Colonic mucosa (tissue), 4 donors: ENCODE measurements at regions not wholly inside any gene's neighbourhood (a gene's known extent, or its start where the extent isn't known, plus 50 kb on each side); places are given as distances from the start of the nearest gene placed in this dataset.
A peak's percentile ranks its signal among the peaks of the same experiment; 100 is the strongest.

Source experiments
- DNase-seq: peaks from one replicate; pipeline ENCODE4 v3.0.0-alpha.2; 2020
- H3K27ac ChIP-seq: fragments of 200-600 bp; one replicate; pipeline ENCODE4 v1.8.0; 2021
- H3K27me3 ChIP-seq: fragments of 200-600 bp; one replicate; pipeline ENCODE4 v1.8.0; 2021
- H3K36me3 ChIP-seq: fragments of 200-600 bp; one replicate; pipeline ENCODE4 v1.8.0; 2021
- H3K4me1 ChIP-seq: fragments of 200-600 bp; one replicate; pipeline ENCODE4 v1.8.0; 2021; ENCODE audit warnings: mild to moderate bottlenecking
- H3K4me3 ChIP-seq: fragments of 200-600 bp; one replicate; pipeline ENCODE4 v1.8.0; 2021
- H3K9ac ChIP-seq, 2 donors: one replicate each; pipeline ENCODE4 v1.7.0; 2013; ENCODE audit warnings: control low read depth in 2 of 2, low read depth in 2 of 2, low read length in 2 of 2
- H3K9me3 ChIP-seq: fragments of 200-600 bp; one replicate; pipeline ENCODE4 v1.8.0; 2021
- intact Hi-C: fragments of 100-400 bp; cut with DNase I; formaldehyde crosslinking; loops from one replicate; pipeline ENCODE4 v1.14.1; 2022
- TF ChIP-seq, protein P1 (sequence below): fragments of 200-600 bp; IDR thresholded peaks from one replicate; pipeline ENCODE4 v1.8.0; 2022; ENCODE audit warnings: antibody characterized with exemption, mild to moderate bottlenecking
- donor health status: healthy.
- donor health status: DM: no; HTN: no; CAD: no.
- donor health status: DM: no; HTN: no; CAD: no.

GRCh38 chr4:56181140-56181953, 205.9 kb downstream of the AASDH start:
- TF ChIP-seq, protein P1, sequence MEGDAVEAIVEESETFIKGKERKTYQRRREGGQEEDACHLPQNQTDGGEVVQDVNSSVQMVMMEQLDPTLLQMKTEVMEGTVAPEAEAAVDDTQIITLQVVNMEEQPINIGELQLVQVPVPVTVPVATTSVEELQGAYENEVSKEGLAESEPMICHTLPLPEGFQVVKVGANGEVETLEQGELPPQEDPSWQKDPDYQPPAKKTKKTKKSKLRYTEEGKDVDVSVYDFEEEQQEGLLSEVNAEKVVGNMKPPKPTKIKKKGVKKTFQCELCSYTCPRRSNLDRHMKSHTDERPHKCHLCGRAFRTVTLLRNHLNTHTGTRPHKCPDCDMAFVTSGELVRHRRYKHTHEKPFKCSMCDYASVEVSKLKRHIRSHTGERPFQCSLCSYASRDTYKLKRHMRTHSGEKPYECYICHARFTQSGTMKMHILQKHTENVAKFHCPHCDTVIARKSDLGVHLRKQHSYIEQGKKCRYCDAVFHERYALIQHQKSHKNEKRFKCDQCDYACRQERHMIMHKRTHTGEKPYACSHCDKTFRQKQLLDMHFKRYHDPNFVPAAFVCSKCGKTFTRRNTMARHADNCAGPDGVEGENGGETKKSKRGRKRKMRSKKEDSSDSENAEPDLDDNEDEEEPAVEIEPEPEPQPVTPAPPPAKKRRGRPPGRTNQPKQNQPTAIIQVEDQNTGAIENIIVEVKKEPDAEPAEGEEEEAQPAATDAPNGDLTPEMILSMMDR = no peak
- H3K36me3 ChIP-seq = no peaks in the 10 kb centered on the region
- H3K27me3 ChIP-seq = no peaks in the 10 kb centered on the region
- intact Hi-C loops = no loop called here
- H3K9me3 ChIP-seq = no peaks in the 10 kb centered on the region
- H3K4me3 ChIP-seq = no peak overlapping the region
- H3K9ac ChIP-seq = no peak overlapping the region
- no peak overlapping the region for H3K27ac ChIP-seq
- H3K4me1 ChIP-seq = no peaks in the 10 kb centered on the region
- no peak for DNase-seq

DNA sequence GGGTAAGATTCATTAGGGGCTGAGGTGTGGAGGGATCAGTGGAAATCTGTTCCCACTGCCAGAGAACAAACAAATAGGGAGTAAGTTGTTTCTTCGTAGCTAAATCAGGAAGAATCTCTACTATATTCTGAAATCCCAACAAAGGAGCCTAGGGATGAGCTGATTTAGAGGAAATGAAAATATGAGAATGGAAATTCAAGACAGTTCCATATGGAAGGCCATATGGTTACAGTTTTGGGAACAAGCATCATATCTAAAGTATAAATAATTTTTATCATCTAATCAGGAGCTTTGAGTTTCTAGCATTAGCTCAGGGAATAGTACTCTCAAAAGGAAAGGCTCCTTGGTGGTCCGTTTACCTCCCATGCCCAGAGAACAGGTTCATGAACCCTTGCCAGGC, 218.2 kb downstream of the AASDH start:
- intact Hi-C loops = no loop called here

GRCh38 chr4:56164907-56165306, 216.2 kb downstream of the CEP135 start:
- TF ChIP-seq, protein P1 = no peak
- DNase-seq = no peak
- intact Hi-C loops = no loop called here

More for the DNA sequence above, 218.2 kb downstream of the AASDH start:
- Histone ChIP-seq H3K36me3 (no peaks in the 10 kb centered on the region), H3K27ac (no peak overlapping the region), H3K4me1 (no peaks in the 10 kb centered on the region), H3K9ac (no peak overlapping the region), H3K9me3 (no peaks in the 10 kb centered on the region), H3K4me3 (no peak overlapping the region), H3K27me3 (no peaks in the 10 kb centered on the region)
- DNase-seq = no peak
- TF ChIP-seq, protein P1 = no peak

GRCh38 chr4:56160636-56161035, 211.9 kb downstream of the CEP135 start:
- TF ChIP-seq, protein P1 = no peak

More at GRCh38 chr4:56164907-56165306, 216.2 kb downstream of the CEP135 start:
- Histone ChIP-seq H3K27ac (no peak overlapping the region), H3K4me3 (no peak overlapping the region), H3K9me3 (no peaks in the 10 kb centered on the region), H3K4me1 (no peaks in the 10 kb centered on the region), H3K36me3 (no peaks in the 10 kb centered on the region), H3K27me3 (no peaks in the 10 kb centered on the region), H3K9ac (no peak overlapping the region)

GRCh38 chr4:56158483-56158882, 209.7 kb downstream of the CEP135 start:
- Histone ChIP-seq H3K9me3 (no peaks in the 10 kb centered on the region), H3K27me3 (no peaks in the 10 kb centered on the region), H3K4me1 (no peaks in the 10 kb centered on the region), H3K9ac (no peak overlapping the region), H3K36me3 (no peaks in the 10 kb centered on the region), H3K4me3 (no peak overlapping the region), H3K27ac (no peak overlapping the region)
- TF ChIP-seq, protein P1 = no peak
- peak; percentile 37 for DNase-seq
- intact Hi-C loops = no loop called here

More at GRCh38 chr4:56160636-56161035, 211.9 kb downstream of the CEP135 start:
- Histone ChIP-seq H3K36me3 (no peaks in the 10 kb centered on the region), H3K4me3 (no peak overlapping the region), H3K9ac (no peak overlapping the region), H3K27me3 (no peaks in the 10 kb centered on the region), H3K27ac (no peak overlapping the region), H3K9me3 (no peaks in the 10 kb centered on the region), H3K4me1 (no peaks in the 10 kb centered on the region)
- intact Hi-C loops = no loop called here
- DNase-seq = peak; percentile 83
